ENCODE measurements at regions not wholly inside any gene's neighbourhood (a gene's known extent, or its start where the extent isn't known, plus 50 kb on each side); places are given as distances from the start of the nearest gene placed in this dataset.

DNA sequence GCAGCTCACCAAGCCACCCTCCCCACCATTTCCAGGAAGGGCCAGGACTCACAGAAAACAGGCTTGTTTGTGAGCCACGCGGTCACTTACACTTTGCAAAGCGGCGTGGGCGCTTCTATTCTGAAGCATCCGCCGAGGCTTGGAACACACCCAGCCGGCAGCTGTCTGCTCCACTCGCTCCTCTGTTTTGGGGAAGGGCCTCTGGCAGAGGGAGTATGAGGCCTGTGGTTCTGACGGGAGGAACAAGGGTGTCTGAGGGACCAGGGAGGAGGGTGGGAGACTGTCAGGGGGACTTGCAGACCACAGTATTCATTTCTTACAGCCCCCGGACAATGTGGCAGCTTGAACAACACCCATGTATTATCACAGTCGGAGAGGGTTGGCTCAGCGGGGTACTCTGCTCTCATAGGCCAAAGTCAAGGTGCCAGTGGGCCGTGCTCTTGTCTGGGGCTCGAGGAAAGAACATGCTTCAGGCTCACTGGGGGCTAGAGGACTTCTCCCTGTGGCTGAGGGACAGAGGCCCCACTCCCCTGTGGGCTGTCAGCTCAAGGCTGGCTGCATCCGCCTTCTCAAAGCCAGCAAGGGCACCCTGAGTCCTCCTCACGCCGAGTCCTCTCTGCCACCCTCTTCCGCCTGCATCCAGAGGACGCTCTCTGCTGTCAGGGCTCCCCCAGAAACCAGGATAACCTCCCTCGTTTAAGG, 60.4 kb upstream of the FAM20C start:
- H3K9me3 ChIP-seq (ENCODE audit: control insufficient read depth in 1 of 2, insufficient read depth in 1 of 2, low read depth in 1 of 2, low read length in 2 of 2) = no peaks in the 10 kb centered on the region
- intact Hi-C loops (cut with micrococcal nuclease) = no loop called here
- no peak overlapping the region; the same call in 1 of the 2 replicates for H3K27ac ChIP-seq (ENCODE audit: low read depth, low read length)
- ChIA-PET POLR2A (no interaction called here), CTCF (no interaction called here), RAD21 (ENCODE audit: low non-redundant PET in 1 of 2, low total read pairs in 2 of 2, uncharacterized antibody in 2 of 2, unreplicated experiment in 2 of 2) (no interaction called here)
- no peak overlapping the region for H2AFZ ChIP-seq (ENCODE audit: low read depth, low read length, poor library complexity, severe bottlenecking)
- no peaks in the 10 kb centered on the region for H3K36me3 ChIP-seq (ENCODE audit: control insufficient read depth in 1 of 2, insufficient read depth in 2 of 2, low read length in 2 of 2)
- no peak overlapping the region for H3K4me2 ChIP-seq (ENCODE audit: low read length)
- no peaks in the 10 kb centered on the region for H3K9me2 ChIP-seq (ENCODE audit: insufficient read depth)
- ATAC-seq (no peak), DNase-seq (ENCODE audit: low read depth, low spot score) (no peak)
- H3K9ac ChIP-seq (ENCODE audit: low read length) = no peak overlapping the region
- no peaks in the 10 kb centered on the region for H3K4me1 ChIP-seq (ENCODE audit: control insufficient read depth in 1 of 2, insufficient read depth in 2 of 2, low read length in 2 of 2)
- H3K79me2 ChIP-seq (ENCODE audit: insufficient read depth, low read length) = no peaks in the 10 kb centered on the region
- peaks cover 22% of the 10 kb centered on the region; the same call in 1 of the 2 replicates for H3K27me3 ChIP-seq (ENCODE audit: insufficient read depth, low read length)
- no peak for TF ChIP-seq CEBPB (IDR thresholded peaks at IDR 0.05; ENCODE audit: low read depth)
- TF ChIP-seq SP1 (IDR thresholded peaks at IDR 0.05; ENCODE audit: low read depth) = no peak
- TF ChIP-seq ZNF274 (IDR thresholded peaks at IDR 0.05; ENCODE audit: low read depth, low read length) = no peak
- no peak for TF ChIP-seq ELF1 (IDR thresholded peaks at IDR 0.05; ENCODE audit: borderline replicate concordance, low read depth)
- TF ChIP-seq TCF7L2 (IDR thresholded peaks at IDR 0.05; ENCODE audit: borderline replicate concordance, extremely low read depth, insufficient read depth, insufficient read length) = no peak
- TF ChIP-seq SIN3A (IDR thresholded peaks at IDR 0.05; ENCODE audit: low read depth) = no peak
- TF ChIP-seq RAD21 (IDR thresholded peaks at IDR 0.05; ENCODE audit: low read depth) = no peak
- no peak for TF ChIP-seq EZH2 (IDR thresholded peaks at IDR 0.05)
- TF ChIP-seq, protein P1, sequence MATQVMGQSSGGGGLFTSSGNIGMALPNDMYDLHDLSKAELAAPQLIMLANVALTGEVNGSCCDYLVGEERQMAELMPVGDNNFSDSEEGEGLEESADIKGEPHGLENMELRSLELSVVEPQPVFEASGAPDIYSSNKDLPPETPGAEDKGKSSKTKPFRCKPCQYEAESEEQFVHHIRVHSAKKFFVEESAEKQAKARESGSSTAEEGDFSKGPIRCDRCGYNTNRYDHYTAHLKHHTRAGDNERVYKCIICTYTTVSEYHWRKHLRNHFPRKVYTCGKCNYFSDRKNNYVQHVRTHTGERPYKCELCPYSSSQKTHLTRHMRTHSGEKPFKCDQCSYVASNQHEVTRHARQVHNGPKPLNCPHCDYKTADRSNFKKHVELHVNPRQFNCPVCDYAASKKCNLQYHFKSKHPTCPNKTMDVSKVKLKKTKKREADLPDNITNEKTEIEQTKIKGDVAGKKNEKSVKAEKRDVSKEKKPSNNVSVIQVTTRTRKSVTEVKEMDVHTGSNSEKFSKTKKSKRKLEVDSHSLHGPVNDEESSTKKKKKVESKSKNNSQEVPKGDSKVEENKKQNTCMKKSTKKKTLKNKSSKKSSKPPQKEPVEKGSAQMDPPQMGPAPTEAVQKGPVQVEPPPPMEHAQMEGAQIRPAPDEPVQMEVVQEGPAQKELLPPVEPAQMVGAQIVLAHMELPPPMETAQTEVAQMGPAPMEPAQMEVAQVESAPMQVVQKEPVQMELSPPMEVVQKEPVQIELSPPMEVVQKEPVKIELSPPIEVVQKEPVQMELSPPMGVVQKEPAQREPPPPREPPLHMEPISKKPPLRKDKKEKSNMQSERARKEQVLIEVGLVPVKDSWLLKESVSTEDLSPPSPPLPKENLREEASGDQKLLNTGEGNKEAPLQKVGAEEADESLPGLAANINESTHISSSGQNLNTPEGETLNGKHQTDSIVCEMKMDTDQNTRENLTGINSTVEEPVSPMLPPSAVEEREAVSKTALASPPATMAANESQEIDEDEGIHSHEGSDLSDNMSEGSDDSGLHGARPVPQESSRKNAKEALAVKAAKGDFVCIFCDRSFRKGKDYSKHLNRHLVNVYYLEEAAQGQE (IDR thresholded peaks at IDR 0.05; ENCODE audit: low read depth) = no peak
- TF ChIP-seq CBX3 (IDR thresholded peaks at IDR 0.05; ENCODE audit: low read depth) = no peak
- TF ChIP-seq, protein P2, sequence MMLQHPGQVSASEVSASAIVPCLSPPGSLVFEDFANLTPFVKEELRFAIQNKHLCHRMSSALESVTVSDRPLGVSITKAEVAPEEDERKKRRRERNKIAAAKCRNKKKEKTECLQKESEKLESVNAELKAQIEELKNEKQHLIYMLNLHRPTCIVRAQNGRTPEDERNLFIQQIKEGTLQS (IDR thresholded peaks at IDR 0.05) = no peak
- TF ChIP-seq, protein P3, sequence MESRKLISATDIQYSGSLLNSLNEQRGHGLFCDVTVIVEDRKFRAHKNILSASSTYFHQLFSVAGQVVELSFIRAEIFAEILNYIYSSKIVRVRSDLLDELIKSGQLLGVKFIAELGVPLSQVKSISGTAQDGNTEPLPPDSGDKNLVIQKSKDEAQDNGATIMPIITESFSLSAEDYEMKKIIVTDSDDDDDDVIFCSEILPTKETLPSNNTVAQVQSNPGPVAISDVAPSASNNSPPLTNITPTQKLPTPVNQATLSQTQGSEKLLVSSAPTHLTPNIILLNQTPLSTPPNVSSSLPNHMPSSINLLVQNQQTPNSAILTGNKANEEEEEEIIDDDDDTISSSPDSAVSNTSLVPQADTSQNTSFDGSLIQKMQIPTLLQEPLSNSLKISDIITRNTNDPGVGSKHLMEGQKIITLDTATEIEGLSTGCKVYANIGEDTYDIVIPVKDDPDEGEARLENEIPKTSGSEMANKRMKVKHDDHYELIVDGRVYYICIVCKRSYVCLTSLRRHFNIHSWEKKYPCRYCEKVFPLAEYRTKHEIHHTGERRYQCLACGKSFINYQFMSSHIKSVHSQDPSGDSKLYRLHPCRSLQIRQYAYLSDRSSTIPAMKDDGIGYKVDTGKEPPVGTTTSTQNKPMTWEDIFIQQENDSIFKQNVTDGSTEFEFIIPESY (IDR thresholded peaks at IDR 0.05; ENCODE audit: extremely low read depth, insufficient replicate concordance, low read length) = no peak
- no peak for TF ChIP-seq POLR2A (IDR thresholded peaks at IDR 0.05; ENCODE audit: borderline replicate concordance, extremely low read depth, insufficient read depth, insufficient read length)
- no peak for TF ChIP-seq POLR2AphosphoS5 (IDR thresholded peaks at IDR 0.05; ENCODE audit: low read depth, low read length)
- no peak for TF ChIP-seq YY1 (IDR thresholded peaks at IDR 0.05; ENCODE audit: extremely low read depth, insufficient replicate concordance, low read depth, low read length)
- TF ChIP-seq FOSL1 (IDR thresholded peaks at IDR 0.05; ENCODE audit: low read depth) = no peak
- H3K4me3 ChIP-seq (replicated peaks in 1 of 2; ENCODE audit: low read depth in 1 of 2, low read length in 2 of 2) = no peak overlapping the region
- H4K20me1 ChIP-seq (ENCODE audit: insufficient read depth) = no peaks in the 10 kb centered on the region
- no TSS peak for BruUV-seq (replicated peaks)
